ENCODE measurements at regions not wholly inside any gene's neighbourhood (a gene's known extent, or its start where the extent isn't known, plus 50 kb on each side); places are given as distances from the start of the nearest gene placed in this dataset.

- no peak for DNase-seq (ENCODE audit: low read depth in 4 of 4, low spot score in 2 of 4)
Measured at GRCh38 chr6:40726853-40727252, 139.7 kb upstream of the LRFN2 start.

GRCh38 chr6:40725390-40725789 lies 138.2 kb upstream of the LRFN2 start:
- no peak for DNase-seq (ENCODE audit: low read depth in 4 of 4, low spot score in 2 of 4)

- DNase-seq (ENCODE audit: low read depth in 4 of 4, low spot score in 2 of 4) = no peak
Measured at GRCh38 chr6:40724886-40725285, 137.7 kb upstream of the LRFN2 start.

- DNase-seq (ENCODE audit: low read depth in 4 of 4, low spot score in 2 of 4) = no peak
Measured at GRCh38 chr6:40723967-40724366, 136.8 kb upstream of the LRFN2 start.

- no peak for DNase-seq (ENCODE audit: low read depth in 4 of 4, low spot score in 2 of 4)
Measured at GRCh38 chr6:40722553-40723258, 135.5 kb upstream of the LRFN2 start.

GRCh38 chr6:40722091-40722490 lies 134.9 kb upstream of the LRFN2 start:
- DNase-seq (ENCODE audit: low read depth in 4 of 4, low spot score in 2 of 4) = no peak

- no peak for DNase-seq (ENCODE audit: low read depth in 4 of 4, low spot score in 2 of 4)
Measured at GRCh38 chr6:40721271-40721952, 134.2 kb upstream of the LRFN2 start.

GRCh38 chr6:40720375-40720748 lies 133.2 kb upstream of the LRFN2 start:
- no peak for DNase-seq (ENCODE audit: low read depth in 4 of 4, low spot score in 2 of 4)

GRCh38 chr6:40719671-40720374 lies 132.7 kb upstream of the LRFN2 start:
- DNase-seq (ENCODE audit: low read depth in 4 of 4, low spot score in 2 of 4) = no peak

GRCh38 chr6:40718401-40718800 lies 131.2 kb upstream of the LRFN2 start:
- no peak for DNase-seq (ENCODE audit: low read depth in 4 of 4, low spot score in 2 of 4)

GRCh38 chr6:40717411-40718057 lies 130.4 kb upstream of the LRFN2 start:
- no peak for DNase-seq (ENCODE audit: low read depth in 4 of 4, low spot score in 2 of 4)

- DNase-seq (ENCODE audit: low read depth in 4 of 4, low spot score in 2 of 4) = no peak
Measured at GRCh38 chr6:40715570-40716403, 128.6 kb upstream of the LRFN2 start.

- DNase-seq (ENCODE audit: low read depth in 4 of 4, low spot score in 2 of 4) = no peak
Measured at GRCh38 chr6:40714576-40715564, 127.7 kb upstream of the LRFN2 start.

- DNase-seq (ENCODE audit: low read depth in 4 of 4, low spot score in 2 of 4) = no peak
Measured at GRCh38 chr6:40714143-40714542, 127.0 kb upstream of the LRFN2 start.

- DNase-seq (ENCODE audit: low read depth in 4 of 4, low spot score in 2 of 4) = no peak
Measured at GRCh38 chr6:40713002-40713719, 126.0 kb upstream of the LRFN2 start.

GRCh38 chr6:40710626-40711330 lies 123.6 kb upstream of the LRFN2 start:
- no peak for DNase-seq (ENCODE audit: low read depth in 4 of 4, low spot score in 2 of 4)

- no peak for DNase-seq (ENCODE audit: low read depth in 4 of 4, low spot score in 2 of 4)
Measured at GRCh38 chr6:40708049-40708448, 120.9 kb upstream of the LRFN2 start.

- no peak for DNase-seq (ENCODE audit: low read depth in 4 of 4, low spot score in 2 of 4)
Measured at GRCh38 chr6:40706178-40706577, 119.0 kb upstream of the LRFN2 start.

All from left renal cortex interstitium (tissue), 4 donors.